Prostate gland (tissue), 2 donors: ENCODE measurements at regions not wholly inside any gene's neighbourhood (a gene's known extent, or its start where the extent isn't known, plus 50 kb on each side); places are given as distances from the start of the nearest gene placed in this dataset.

ENCODE experiments used
- POLR2AphosphoS5 ChIP-seq: sonication (generic); formaldehyde crosslinking; IDR thresholded peaks from one replicate; pipeline ENCODE4 v1.6.1; 2017; ENCODE audit warnings: antibody characterized with exemption
- TF ChIP-seq, protein P1 (sequence below), 4 experiments: fragments of 200-600 bp in 2 of 4; fragments of 450-650 bp in 2 of 4; sonication (generic) in 2 of 4; IDR thresholded peaks; 1 replicate in 3 of 4; 2 replicates in 1 of 4; pipeline ENCODE4 v1.5.1; 2016 to 2019; ENCODE audit warnings: antibody characterized with exemption in 4 of 4, mild to moderate bottlenecking in 2 of 4, moderate library complexity in 2 of 4

DNA sequence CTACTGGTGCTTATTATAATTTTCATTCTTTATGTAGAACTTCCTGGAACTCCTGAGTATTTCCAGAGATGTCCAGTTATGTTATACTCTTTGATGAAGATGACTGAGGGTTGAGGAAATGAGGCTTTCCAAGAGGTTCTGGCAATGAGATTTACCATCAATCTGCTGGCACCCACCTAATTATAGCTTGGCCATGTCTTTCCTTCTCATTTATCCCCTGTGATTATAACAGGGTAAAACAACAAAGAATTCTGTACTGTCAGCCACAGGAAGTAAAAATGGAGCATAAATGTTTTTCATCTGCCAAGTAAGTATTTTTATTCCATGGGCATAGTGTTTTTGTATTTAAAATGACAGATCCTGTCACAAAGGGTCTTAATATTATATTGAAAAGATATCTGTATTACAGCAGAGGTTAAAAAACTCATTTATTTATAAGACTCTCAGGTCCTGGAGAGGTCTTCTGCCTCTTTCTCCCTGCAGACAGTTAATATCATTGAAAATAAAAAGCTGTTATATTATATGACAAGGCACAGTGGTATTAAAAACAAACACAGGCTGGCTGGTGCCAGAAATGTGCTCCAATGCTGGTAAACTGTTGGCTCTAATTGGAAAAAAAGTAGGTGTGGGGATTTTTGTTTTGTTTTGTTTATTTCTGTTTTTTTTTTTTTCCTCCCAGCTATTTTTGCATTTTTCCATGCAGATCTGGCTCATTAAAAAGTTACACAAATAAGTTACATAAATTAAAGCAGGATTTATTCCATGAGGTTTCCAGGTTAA is 1764.1 kb upstream of the CELF4 start:
- no peak for TF ChIP-seq POLR2AphosphoS5
- TF ChIP-seq, protein P1, sequence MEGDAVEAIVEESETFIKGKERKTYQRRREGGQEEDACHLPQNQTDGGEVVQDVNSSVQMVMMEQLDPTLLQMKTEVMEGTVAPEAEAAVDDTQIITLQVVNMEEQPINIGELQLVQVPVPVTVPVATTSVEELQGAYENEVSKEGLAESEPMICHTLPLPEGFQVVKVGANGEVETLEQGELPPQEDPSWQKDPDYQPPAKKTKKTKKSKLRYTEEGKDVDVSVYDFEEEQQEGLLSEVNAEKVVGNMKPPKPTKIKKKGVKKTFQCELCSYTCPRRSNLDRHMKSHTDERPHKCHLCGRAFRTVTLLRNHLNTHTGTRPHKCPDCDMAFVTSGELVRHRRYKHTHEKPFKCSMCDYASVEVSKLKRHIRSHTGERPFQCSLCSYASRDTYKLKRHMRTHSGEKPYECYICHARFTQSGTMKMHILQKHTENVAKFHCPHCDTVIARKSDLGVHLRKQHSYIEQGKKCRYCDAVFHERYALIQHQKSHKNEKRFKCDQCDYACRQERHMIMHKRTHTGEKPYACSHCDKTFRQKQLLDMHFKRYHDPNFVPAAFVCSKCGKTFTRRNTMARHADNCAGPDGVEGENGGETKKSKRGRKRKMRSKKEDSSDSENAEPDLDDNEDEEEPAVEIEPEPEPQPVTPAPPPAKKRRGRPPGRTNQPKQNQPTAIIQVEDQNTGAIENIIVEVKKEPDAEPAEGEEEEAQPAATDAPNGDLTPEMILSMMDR (IDR thresholded peaks at IDR 0.05), result no peak
